Activated CD8-positive, alpha-beta memory T cell treated with anti-CD3 and anti-CD28 coated beads for 24 hours (primary cell): ENCODE measurements at regions not wholly inside any gene's neighbourhood (a gene's known extent, or its start where the extent isn't known, plus 50 kb on each side); places are given as distances from the start of the nearest gene placed in this dataset.

Experiments used
- DNase-seq: peaks from one replicate; pipeline ENCODE4 v3.0.0-alpha.2; 2020

GRCh38 chr3:30269751-30270445, 336.5 kb upstream of the TGFBR2 start:
- no peak for DNase-seq

- no peak for DNase-seq
These were observed 334.6 kb upstream of the TGFBR2 start for GRCh38 chr3:30271781-30272180.

DNA sequence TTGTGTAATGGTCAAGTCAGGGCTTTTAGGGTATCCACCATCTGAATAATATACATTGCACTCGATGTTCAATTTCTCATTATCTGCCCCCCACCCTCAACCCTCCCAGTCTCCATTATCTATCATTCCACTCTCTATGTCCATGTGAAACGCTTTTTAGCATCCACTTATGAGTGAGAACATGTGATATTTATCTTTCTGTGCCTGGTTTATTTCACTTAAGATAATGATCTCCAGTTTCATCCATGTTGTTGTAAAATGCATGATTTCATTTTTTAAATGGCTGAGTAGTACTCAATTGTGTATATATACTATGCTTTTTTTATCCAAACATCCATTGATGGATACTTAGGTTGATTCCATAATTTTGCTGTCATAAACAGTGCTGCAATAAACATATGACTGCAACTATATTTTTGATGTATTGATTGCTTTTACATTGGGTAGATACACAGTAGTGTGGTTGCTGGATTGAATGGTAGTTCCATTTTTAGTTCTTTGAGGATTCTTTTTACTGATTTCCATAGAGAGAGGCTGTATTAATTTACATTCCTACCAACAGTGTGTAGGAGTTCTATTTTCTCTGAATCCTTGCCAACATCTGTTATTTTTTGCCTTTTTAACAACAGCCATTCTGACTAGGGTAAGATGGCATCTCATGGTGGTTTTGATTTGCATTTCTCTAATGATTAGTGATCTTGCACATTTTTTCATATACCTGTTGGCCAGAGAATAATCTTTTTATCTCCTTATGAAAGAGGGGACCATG, 332.9 kb upstream of the TGFBR2 start:
- DNase-seq: no peak

DNA sequence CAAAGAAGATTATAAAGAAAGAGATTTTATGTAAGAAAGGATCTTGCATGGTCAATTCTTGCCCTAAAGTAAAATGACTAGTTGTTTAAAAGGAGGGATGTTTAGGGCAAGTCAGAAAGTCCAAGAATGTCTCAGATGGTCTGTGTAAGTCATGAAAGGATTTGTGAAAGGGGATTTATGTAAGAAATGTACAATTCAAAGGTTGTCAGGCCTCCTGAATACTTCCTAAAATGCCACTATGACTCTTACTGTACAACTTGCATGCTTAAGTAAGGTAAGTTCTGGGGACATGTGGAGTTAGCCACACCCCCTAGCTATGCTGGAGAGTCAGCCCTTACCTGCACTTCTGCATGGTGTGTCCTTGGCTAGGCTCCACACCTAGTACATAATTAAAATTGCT, 328.9 kb upstream of the TGFBR2 start:
- no peak for DNase-seq

DNA sequence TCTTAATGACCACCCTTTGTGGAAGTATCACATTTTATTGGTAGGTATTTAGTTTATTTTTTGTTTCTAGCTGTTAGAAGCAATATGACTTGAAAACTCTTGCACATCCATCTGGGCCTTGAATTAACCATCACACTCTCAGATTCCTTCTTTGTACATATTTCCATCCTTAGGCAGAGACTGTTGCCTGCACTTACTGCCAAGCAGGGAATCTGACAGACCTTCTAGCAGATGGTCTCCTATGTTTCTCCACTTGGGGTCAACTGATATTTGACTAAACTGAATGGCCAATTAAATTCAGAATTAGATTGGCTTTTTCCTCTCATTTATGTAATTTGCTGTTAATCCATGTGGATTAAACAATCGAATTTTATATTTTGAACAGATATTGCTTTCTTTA, 324.9 kb upstream of the TGFBR2 start:
- DNase-seq: no peak

DNA sequence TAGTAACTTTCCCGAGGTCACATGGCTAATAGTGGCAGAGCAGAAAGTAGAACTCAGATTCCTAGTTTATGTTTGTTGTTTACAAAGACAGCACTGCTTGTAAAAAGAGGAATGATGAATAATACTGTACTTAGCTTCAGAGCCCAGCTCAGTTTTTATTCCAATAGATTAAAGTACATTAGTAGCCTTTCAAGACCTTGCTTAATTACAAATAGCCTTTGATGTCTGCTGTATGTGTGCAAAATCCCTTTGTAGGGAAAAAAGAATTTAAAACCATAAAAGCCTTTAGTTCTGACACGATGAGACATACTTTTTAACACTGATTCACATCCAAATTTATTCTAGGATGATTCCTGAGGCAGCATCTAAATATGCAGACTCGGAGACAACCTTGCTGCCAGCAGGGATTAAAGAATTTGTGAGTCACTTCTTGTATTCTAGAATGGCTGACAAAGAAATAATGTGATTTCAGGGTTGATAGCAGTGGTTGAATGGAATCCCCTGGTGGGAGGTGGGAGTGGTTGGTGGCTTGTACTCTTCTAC, 324.2 kb upstream of the TGFBR2 start:
- DNase-seq: no peak

GRCh38 chr3:30285188-30286006, 321.0 kb upstream of the TGFBR2 start:
- no peak for DNase-seq

DNA sequence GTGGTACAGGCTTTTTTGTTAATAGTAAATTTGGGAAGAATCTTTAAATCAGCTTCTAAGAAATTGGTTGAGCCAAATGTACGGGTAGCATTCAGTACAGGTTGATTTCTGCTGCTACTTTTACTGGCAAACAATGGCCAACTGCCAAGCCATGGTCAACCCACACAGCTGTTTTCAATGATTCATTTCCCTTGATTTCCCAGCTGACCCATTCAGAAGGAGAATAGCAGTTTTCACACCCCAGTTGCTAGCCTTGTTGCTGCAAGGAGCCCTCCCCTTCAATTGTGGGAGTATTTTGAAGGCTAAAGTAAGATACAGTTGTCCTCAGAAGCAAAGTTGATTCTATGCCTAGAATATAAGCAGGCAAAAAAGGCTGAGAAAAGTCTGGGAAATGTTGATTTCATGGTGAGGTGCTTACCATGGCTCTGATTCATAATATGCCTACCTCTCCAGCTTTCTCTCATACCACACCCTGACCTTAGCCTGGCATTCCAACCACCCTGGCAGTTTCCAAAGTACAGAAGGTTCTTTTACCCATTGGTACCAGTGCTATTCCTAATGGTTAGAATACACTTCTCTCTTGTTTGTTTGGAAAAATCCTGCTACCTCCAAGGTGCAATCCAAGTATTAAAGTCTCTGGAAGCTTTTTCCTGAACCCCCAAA, 320.3 kb upstream of the TGFBR2 start:
- DNase-seq: no peak

- DNase-seq: no peak
These were observed 319.6 kb upstream of the TGFBR2 start for GRCh38 chr3:30286811-30287210.

DNA sequence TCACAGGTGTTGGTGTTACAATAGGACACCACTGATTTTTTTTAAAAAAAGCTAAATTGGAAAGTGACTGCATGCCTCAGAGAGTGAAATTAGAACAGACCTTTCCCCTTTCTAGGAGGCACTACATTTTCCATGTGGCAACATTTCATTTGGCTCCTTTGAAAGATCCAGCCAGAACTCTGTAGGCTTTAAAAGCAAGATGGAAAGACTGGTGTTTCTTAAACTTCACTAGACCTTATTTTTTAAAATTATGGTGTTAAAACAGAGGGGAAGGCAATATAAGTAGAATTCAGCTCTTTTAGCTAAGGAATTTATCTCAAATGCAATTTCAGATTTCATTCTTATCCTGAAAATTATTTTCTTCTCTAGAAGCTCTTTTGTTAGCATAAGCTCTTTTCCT, 317.6 kb upstream of the TGFBR2 start:
- no peak for DNase-seq

- no peak for DNase-seq
These were observed 317.1 kb upstream of the TGFBR2 start for GRCh38 chr3:30289324-30289723.

DNA sequence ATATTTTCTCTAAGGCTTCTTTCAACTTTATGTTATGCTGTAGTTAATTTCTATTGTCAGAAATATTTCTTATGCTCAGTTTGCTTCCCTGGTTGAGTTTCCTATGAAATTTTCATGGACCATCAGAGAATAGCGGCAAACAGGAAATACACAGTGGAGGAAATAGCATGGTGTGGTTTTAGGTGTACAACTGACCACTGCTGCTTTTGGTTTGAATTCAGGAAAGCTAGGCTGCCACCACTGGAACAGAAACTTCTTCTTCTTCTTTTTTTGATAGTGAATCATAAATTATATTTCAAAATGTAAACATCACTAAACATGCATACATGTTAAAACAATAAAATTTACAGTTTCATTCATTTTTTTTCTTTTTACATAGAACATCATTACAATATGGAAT, 316.6 kb upstream of the TGFBR2 start:
- DNase-seq: no peak

DNA sequence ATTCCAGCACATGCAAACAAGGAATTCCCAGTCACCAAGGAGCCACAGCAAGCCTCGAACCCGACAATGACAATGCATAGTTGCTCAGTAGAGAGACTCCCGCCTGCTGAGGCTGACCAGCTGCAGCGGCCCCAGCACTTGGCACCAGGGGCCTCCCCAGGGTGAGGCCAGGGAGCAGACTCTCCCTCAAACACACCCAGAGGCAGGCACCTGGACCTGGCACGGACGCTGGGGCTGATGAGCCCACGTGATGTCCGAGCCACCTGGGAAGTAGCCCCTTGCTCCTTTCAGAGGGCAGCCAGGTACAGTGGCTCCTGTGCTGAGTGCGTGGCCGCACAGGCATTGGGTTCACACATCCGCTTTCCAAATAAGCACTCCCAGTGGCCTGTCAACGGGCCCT, 315.9 kb upstream of the TGFBR2 start:
- no peak for DNase-seq

- DNase-seq: no peak
These were observed 314.1 kb upstream of the TGFBR2 start for GRCh38 chr3:30292192-30292893.

DNA sequence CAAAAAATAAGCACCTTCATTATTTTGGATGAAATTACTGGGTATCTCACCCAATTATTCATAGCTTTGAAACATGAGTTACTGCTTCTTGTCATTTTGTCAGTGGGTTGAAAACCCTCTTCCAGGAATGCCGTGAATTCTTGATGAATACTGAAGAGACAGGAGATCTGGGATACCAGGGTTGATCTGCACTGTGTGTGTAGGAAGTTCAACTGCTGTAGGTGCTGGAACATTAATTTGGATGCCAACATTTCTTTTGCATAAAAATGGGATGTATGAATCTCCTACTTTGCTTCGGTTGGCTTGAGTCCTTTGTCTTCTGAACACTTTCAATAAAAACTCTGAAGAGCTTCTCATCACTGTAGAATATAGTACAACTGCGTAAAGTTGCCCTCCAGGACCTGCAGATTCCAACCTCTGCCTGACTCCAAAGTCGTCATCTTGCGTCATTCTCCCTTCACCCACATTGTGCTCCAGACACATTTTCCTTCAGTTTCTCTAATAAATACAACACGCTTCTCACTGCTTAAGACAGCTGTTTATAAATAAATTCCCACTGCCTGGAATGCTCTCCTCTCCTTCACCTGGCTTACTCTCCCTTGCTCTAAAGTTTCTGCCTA, 312.7 kb upstream of the TGFBR2 start:
- no peak for DNase-seq

GRCh38 chr3:30294241-30294667, 312.1 kb upstream of the TGFBR2 start:
- DNase-seq: no peak

GRCh38 chr3:30297112-30297511, 309.3 kb upstream of the TGFBR2 start:
- no peak for DNase-seq

- DNase-seq: no peak
These were observed 306.6 kb upstream of the TGFBR2 start for GRCh38 chr3:30299674-30300385.

DNA sequence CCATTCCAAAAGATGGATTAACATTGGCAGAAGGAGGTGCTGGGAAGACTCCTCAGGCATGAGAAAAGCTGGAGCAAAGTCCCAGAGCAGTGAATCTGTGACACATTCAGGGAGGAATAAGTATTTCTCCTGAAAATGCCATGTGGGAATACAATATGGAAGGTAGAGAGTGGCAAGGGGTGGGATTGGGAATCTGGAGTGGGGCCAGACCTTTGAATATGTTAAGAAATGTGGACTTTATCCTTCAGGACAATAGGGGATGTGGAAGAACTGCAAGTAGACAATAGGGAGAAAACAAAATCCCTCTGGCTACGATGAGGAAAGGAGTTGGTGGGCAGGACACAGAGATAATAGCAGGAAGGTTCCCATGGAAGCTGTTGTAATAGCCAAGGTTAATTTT, 305.6 kb upstream of the TGFBR2 start:
- DNase-seq: no peak

GRCh38 chr3:30302027-30302426, 304.4 kb upstream of the TGFBR2 start:
- DNase-seq: no peak

GRCh38 chr3:30303770-30304169, 302.6 kb upstream of the TGFBR2 start:
- no peak for DNase-seq
